Panc1 (cell line): ENCODE measurements at regions not wholly inside any gene's neighbourhood (a gene's known extent, or its start where the extent isn't known, plus 50 kb on each side); places are given as distances from the start of the nearest gene placed in this dataset.

Source experiments
- ATAC-seq: fragments of 200-7000 bp; cut with Tn5 transposase; 2 replicates; pipeline ENCODE4 v1.9.1; 2020; ENCODE audit warnings: mild to moderate bottlenecking, moderate library complexity
- BruUV-seq: library from RNA; stranded (reverse); fragments of 400-500 nt; replicated peaks from 2 replicates; lab custom pipeline; 2021; lab: Mats Ljungman, UMichigan
- CTCF ChIA-PET: fragments of 300-600 bp; sonication (Branson Sonifier 250); formaldehyde crosslinking; loops from one replicate; lab custom pipeline; 2022; ENCODE audit warnings: antibody characterized with exemption; lab: Charles Lee
- POLR2A ChIA-PET: fragments of 300-600 bp; sonication (Branson Sonifier 250); formaldehyde crosslinking; loops from one replicate; lab custom pipeline; 2022; ENCODE audit warnings: antibody characterized with exemption; lab: Charles Lee
- DNase-seq: peaks from one replicate; pipeline ENCODE4 v3.0.0-alpha.2; 2010; ENCODE audit warnings: low read depth, low spot score
- H3K27ac ChIP-seq: 2 replicates; pipeline ENCODE4 v1.5.1; 2011; ENCODE audit warnings: mild to moderate bottlenecking, low read length, inconsistent platforms
- H3K27me3 ChIP-seq: fragments of 200-500 bp; sonication (Bioruptor generic); 2 replicates; pipeline ENCODE4 v1.6.0; 2014; ENCODE audit warnings: low read length, inconsistent platforms; ENCODE audit not compliant: control insufficient read depth, insufficient read depth
- H3K36me3 ChIP-seq: fragments of 200-500 bp; sonication (Bioruptor generic); 2 replicates; pipeline ENCODE4 v1.5.1; 2014; ENCODE audit warnings: inconsistent platforms, mild to moderate bottlenecking, low read length, moderate library complexity; ENCODE audit not compliant: control insufficient read depth, insufficient read depth
- H3K4me1 ChIP-seq: 2 replicates; pipeline ENCODE4 v1.5.1; 2011; ENCODE audit warnings: inconsistent platforms, mild to moderate bottlenecking, low read length, moderate library complexity; ENCODE audit not compliant: control insufficient read depth, insufficient read depth
- H3K4me3 ChIP-seq, 2 experiments: 2 replicates each; pipeline ENCODE4 v1.5.1; 2011 to 2012; ENCODE audit warnings: low read depth in 2 of 2, low read length in 2 of 2, mild to moderate bottlenecking in 2 of 2, inconsistent platforms in 1 of 2, moderate library complexity in 1 of 2
- H3K9me3 ChIP-seq: fragments of 200-500 bp; sonication (Bioruptor generic); 2 replicates; pipeline ENCODE4 v1.5.1; 2014; ENCODE audit warnings: low read depth, mild to moderate bottlenecking, inconsistent platforms, low read length, moderate library complexity; ENCODE audit not compliant: control insufficient read depth, insufficient read depth
- POLR2AphosphoS5 ChIP-seq: IDR thresholded peaks from 2 replicates; pipeline ENCODE4 v1.6.1; 2012; ENCODE audit warnings: mild to moderate bottlenecking, low read depth, low read length, moderate library complexity
- SIN3A ChIP-seq: IDR thresholded peaks from 2 replicates; pipeline ENCODE4 v1.6.1; 2012; ENCODE audit warnings: low read depth, mild to moderate bottlenecking, low read length, moderate library complexity, borderline replicate concordance; ENCODE audit not compliant: insufficient read depth
- TCF7L2 ChIP-seq: IDR thresholded peaks from 2 replicates; pipeline ENCODE4 v1.6.1; 2011; ENCODE audit warnings: mild to moderate bottlenecking, low read depth, low read length, inconsistent platforms
- in situ Hi-C: cut with HindIII; loops from 2 replicates; pipeline ENCODE4 v1.10.0; 2016; ENCODE audit warnings: low sequenced_read_pairs, low pct_unique_long_range_greater_than_20kb
- intact Hi-C: fragments of 100-400 bp; cut with micrococcal nuclease; formaldehyde crosslinking; loops from one replicate; pipeline ENCODE4 v1.10.0; 2022; ENCODE audit not compliant: unreplicated experiment
- TF ChIP-seq, protein P1 (sequence below), 2 experiments: IDR thresholded peaks; 2 replicates each; pipeline ENCODE4 v1.6.1; 2011 to 2012; ENCODE audit warnings: low read depth in 2 of 2, control low read depth in 1 of 2, low read length in 1 of 2, mild to moderate bottlenecking in 1 of 2, moderate library complexity in 1 of 2; ENCODE audit not compliant: insufficient read depth in 1 of 2
- TF ChIP-seq, protein P2 (sequence below): fragments of 450-650 bp; IDR thresholded peaks from 2 replicates; pipeline ENCODE4 v1.5.1; 2017; ENCODE audit warnings: mild to moderate bottlenecking

DNA sequence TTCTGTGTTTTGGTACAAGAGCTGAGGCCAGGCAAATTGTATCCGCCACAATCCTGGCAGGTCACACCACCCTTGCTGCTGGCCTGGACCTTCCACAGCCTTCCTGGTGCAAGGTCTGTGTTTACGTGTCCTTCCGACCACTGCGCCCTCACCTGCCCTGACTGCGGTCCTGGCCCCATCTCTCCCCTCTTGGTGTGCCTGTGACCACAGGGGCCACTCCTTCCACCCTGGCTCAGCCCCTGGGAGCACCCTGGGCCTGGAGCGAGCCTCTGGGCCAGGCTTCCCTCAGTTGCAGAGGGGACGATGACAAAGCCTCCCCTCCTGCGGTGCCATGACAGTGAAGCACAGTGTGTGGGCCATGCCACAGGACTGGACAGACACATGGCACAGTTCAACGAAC, 104.5 kb downstream of the PLXNA1 start:
- in situ Hi-C loops (no loop called here), intact Hi-C loops (no loop called here)
- TF ChIP-seq, protein P1, sequence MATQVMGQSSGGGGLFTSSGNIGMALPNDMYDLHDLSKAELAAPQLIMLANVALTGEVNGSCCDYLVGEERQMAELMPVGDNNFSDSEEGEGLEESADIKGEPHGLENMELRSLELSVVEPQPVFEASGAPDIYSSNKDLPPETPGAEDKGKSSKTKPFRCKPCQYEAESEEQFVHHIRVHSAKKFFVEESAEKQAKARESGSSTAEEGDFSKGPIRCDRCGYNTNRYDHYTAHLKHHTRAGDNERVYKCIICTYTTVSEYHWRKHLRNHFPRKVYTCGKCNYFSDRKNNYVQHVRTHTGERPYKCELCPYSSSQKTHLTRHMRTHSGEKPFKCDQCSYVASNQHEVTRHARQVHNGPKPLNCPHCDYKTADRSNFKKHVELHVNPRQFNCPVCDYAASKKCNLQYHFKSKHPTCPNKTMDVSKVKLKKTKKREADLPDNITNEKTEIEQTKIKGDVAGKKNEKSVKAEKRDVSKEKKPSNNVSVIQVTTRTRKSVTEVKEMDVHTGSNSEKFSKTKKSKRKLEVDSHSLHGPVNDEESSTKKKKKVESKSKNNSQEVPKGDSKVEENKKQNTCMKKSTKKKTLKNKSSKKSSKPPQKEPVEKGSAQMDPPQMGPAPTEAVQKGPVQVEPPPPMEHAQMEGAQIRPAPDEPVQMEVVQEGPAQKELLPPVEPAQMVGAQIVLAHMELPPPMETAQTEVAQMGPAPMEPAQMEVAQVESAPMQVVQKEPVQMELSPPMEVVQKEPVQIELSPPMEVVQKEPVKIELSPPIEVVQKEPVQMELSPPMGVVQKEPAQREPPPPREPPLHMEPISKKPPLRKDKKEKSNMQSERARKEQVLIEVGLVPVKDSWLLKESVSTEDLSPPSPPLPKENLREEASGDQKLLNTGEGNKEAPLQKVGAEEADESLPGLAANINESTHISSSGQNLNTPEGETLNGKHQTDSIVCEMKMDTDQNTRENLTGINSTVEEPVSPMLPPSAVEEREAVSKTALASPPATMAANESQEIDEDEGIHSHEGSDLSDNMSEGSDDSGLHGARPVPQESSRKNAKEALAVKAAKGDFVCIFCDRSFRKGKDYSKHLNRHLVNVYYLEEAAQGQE (IDR thresholded peaks at IDR 0.05; ENCODE audit: insufficient read depth in 1 of 2, low read depth in 2 of 2, low read length in 1 of 2), result no peak
- TF ChIP-seq SIN3A, result no peak
- TF ChIP-seq POLR2AphosphoS5, result no peak
- no peak for TF ChIP-seq TCF7L2
- TF ChIP-seq, protein P2, sequence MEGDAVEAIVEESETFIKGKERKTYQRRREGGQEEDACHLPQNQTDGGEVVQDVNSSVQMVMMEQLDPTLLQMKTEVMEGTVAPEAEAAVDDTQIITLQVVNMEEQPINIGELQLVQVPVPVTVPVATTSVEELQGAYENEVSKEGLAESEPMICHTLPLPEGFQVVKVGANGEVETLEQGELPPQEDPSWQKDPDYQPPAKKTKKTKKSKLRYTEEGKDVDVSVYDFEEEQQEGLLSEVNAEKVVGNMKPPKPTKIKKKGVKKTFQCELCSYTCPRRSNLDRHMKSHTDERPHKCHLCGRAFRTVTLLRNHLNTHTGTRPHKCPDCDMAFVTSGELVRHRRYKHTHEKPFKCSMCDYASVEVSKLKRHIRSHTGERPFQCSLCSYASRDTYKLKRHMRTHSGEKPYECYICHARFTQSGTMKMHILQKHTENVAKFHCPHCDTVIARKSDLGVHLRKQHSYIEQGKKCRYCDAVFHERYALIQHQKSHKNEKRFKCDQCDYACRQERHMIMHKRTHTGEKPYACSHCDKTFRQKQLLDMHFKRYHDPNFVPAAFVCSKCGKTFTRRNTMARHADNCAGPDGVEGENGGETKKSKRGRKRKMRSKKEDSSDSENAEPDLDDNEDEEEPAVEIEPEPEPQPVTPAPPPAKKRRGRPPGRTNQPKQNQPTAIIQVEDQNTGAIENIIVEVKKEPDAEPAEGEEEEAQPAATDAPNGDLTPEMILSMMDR, result no peak
- H3K36me3 ChIP-seq, result no peaks in the 10 kb centered on the region
- H3K27ac ChIP-seq, result no peak overlapping the region
- H3K27me3 ChIP-seq, result no peaks in the 10 kb centered on the region
- no peaks in the 10 kb centered on the region for H3K4me1 ChIP-seq
- POLR2A ChIA-PET, result no interaction called here
- no TSS peak for BruUV-seq
- DNase-seq (no peak), ATAC-seq (no peak)
- H3K4me3 ChIP-seq, result no peak overlapping the region
- no peaks in the 10 kb centered on the region for H3K9me3 ChIP-seq
- CTCF ChIA-PET, result no interaction called here

DNA sequence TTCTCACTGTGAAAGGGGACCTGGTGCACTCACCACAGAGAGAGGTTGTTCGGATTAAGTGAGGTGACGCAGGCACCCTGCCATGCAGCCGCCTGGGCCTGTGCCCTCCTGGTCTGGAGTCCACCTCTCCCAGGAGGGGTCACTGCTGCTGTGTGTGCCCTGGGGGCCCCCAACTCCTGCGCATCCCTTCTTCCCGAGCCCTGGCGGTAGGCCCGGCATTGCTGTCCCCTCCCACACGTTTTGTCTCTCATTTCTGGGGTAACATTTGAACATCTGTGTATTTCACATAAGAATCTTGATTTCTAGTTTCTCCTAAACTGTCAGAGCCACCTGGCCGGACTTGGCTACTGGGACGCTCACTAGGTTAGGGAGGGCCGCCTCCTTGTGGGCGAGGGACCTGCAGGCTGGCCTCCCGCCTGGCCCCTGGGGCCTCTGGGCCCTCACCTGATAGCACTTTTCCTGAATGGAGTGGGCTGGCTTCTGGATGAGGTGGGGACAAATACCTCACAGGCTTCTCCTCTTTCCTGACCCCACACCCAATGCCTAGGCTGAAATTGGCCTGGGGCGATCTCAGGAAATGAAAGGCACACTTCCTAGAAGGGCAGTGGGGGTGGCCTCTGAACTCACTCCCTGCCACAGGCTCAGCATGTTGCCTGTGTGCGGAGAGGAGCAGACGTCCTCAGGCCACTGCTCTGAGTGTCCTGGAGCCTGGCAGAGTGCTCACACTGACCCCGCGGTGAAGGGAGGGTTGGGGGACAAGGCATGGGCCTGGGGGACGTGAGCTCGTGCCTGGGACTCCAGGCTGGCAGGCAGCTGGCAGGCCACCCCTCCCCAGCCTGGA, 104.2 kb upstream of the PRR23E start:
- Histone ChIP-seq H3K27me3 (no peaks in the 10 kb centered on the region), H3K27ac (no peak overlapping the region), H3K36me3 (no peaks in the 10 kb centered on the region), H3K4me1 (no peaks in the 10 kb centered on the region), H3K9me3 (no peaks in the 10 kb centered on the region), H3K4me3 (no peak overlapping the region)
- TF ChIP-seq, protein P1 (IDR thresholded peaks at IDR 0.05; ENCODE audit: insufficient read depth in 1 of 2, low read depth in 2 of 2, low read length in 1 of 2), result no peak
- TF ChIP-seq, protein P2, result no peak
- TF ChIP-seq TCF7L2 (no peak), POLR2AphosphoS5 (no peak), SIN3A (no peak)
- CTCF ChIA-PET, result no interaction called here
- POLR2A ChIA-PET, result no interaction called here
- DNase-seq (no peak), ATAC-seq (no peak)
- BruUV-seq, result no TSS peak
- intact Hi-C loops, result no loop called here
- in situ Hi-C loops, result no loop called here
